ENCODE measurements at regions not wholly inside any gene's neighbourhood (a gene's known extent, or its start where the extent isn't known, plus 50 kb on each side); places are given as distances from the start of the nearest gene placed in this dataset.

DNA sequence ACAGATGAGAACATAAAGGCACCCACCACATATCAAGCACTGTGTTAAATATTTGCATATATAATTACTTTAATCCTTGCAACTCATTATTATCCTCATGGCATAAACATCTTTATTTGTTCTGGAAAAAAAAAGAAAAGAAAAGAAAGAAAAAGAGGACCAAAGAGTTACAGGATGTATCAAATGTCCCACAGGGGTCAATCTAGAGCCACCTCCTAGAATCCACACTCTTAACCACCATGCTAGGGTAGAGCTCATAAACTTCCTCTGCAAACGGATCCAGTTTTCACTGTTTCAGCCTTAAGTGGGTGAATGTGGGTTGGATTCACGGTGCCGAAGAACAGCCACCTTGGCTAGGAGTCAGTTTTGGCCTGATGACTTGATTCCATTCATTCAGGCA is 171.1 kb upstream of the PPARGC1A start:
- no peak for DNase-seq (ENCODE audit: low spot score)

GRCh38 chr4:24059839-24060238 is 170.0 kb upstream of the PPARGC1A start:
- DNase-seq (ENCODE audit: low spot score): no peak

GRCh38 chr4:24057915-24058559 is 168.2 kb upstream of the PPARGC1A start:
- no peak for DNase-seq (ENCODE audit: low spot score)

GRCh38 chr4:24056289-24056688 is 166.4 kb upstream of the PPARGC1A start:
- no peak for DNase-seq (ENCODE audit: low spot score)

GRCh38 chr4:24055623-24056022 is 165.8 kb upstream of the PPARGC1A start:
- DNase-seq (ENCODE audit: low spot score): no peak

GRCh38 chr4:24054910-24055309 is 165.1 kb upstream of the PPARGC1A start:
- DNase-seq (ENCODE audit: low spot score): no peak

DNA sequence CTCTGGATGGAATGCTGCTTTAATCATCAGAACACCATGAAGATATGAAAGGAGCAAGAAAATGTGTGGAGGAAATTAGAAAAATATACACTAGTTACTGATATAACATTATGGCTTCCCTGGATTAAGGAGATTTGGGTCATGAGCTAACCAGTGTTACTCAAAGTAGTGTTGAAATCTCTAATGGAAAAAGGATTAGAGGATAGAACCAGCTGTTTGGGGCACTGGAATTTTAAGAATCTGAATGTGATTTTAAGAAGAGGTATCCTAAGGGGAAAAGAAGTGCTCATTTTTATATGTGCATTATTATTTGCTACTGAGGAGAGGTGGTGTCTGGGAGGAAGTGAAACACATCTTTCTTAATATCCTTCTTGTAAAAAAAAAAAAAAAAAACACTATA is 164.1 kb upstream of the PPARGC1A start:
- DNase-seq (ENCODE audit: low spot score): no peak

DNA sequence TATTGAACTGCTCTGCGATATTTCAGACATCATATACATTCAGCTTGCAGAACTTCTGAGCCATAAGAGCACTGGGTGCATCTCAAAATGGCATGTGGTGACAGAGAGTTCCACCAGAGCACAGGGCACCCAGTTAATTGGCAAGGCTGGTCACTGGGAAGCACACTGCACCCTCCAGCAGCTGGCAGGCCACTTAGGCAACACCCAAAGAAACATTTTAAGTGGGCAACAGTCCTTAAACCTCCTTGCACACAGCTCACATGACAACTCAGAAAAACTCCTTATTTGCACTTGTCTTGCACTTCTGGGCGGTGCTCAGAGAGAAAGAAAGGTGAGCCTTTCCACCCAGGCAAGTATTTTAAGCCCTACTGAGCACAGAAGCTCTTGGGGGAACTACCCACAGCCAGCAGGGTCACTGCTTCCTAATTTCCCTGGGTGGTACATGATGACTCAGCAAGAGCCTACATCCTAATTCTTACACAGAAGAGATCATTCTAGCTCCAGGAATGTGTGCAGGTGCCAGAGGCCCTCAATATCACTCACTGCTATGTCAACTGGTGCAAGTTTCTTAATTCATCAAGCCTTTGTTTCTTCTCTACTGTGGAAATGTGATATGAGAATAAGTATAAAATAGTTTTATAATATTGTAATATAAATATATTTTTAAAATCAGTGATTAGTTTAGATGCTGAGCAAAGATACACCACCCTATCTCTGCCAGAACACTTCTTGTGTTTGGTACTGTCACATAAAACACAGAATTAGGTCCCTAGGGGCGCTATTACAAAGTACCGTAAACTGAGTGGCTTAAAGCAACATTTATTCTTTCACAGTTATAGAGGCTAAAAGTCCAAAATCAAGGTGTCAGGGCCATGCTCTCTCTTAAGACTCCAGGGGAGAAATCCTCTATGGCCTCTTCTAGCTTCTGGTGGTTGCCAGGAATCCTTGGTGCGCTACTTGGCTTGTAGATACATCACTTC is 155.1 kb upstream of the PPARGC1A start:
- no peak for DNase-seq (ENCODE audit: low spot score)

GRCh38 chr4:24042094-24042493 is 152.2 kb upstream of the PPARGC1A start:
- DNase-seq (ENCODE audit: low spot score): no peak

DNA sequence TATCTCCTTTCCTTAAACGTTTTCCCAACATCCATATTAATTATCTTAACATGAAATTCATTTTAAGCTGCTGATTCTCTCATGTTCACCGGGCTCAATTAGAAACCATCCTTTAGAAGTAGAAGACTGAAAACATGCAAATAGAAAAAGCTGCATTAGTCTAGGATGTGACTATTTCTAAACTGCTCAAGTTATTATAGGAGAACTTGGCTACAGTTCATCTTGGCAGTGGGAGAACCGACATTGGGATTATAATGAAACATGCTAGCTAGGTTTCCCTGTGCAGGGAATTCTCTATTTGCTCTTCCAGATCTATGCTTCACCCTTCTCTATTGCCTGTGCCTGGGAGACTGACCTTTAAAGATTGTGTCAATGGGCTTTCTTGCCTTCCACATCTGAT is 151.0 kb upstream of the PPARGC1A start:
- DNase-seq (ENCODE audit: low spot score): no peak

DNA sequence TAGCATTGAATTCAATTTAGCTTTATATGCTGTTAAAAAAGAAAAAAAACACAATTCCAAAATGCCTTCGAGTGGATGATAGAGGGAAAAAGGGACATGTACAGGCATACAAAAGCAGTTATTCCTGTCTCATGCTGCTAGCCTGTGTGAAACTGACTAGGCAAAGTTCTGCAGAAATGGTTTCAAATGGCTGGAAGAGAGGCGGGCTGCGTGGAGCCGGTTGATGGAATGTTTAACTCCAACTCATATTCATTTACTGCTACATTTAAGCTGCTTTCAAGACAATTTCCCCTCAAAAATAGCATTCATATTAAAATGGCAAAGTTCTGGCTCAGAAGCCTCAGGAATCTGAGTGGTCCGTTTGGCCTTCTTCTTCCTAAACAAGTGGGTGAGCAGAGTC is 143.8 kb upstream of the PPARGC1A start:
- DNase-seq (ENCODE audit: low spot score): no peak

- DNase-seq (ENCODE audit: low spot score): peak; percentile 18
These were observed 142.6 kb upstream of the PPARGC1A start for GRCh38 chr4:24032371-24032989.

DNA sequence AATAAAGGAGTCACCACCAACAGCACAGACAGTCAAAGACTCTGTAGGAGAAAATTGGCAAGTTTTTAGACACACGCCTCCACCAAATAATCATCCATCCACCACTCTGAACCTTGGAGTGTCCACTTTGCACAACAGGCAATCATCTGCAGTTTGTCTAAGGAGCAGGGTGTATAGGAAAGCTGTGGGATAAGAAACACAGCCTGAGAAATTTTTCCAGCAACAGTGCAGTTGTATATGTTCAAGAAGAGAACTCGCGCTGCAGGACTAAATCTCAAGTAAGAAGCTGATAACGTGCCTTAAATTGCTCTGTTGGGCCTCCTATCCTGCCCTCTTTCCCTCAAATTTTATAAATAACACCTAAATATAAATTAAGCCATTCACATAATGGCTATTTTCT is 136.7 kb upstream of the PPARGC1A start:
- no peak for DNase-seq (ENCODE audit: low spot score)

GRCh38 chr4:24024605-24025004 is 134.8 kb upstream of the PPARGC1A start:
- DNase-seq (ENCODE audit: low spot score): no peak

GRCh38 chr4:24024157-24024556 is 134.3 kb upstream of the PPARGC1A start:
- DNase-seq (ENCODE audit: low spot score): no peak

GRCh38 chr4:24015782-24016181 is 125.9 kb upstream of the PPARGC1A start:
- DNase-seq (ENCODE audit: low spot score): no peak

DNA sequence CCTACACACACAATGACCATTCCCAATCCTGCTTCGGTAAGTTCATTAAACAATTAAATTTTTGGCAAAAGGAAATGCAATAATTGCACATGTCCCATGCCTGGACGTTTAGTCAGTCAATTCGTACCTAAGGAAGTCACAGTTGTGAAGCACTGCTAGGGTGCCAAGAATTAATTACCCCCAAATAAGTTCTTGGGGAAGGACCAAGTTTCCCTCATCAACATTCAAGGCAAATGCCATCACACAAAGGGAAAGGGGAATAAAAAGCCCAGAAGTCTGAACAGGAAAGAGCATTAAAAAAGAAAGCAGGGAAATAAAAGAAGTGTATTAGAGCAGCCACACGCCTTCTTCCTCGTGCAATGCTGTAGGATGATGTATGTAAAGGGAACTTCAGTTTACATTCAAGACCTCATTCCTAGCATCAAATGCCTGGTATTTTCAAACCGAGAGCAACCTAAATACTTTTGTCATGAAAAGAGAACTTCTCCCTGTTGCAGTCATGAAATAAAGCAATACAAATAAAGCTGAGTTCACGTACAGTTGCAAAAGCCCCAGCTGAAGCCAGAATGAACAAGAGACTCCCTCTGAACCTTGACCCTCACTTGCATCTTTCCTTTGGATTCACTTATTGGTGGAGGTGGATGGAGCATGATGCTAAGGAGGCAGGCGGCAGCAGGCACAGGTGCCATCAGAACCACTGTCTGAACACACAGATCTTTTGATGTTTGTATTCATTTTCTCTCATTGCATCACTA is 124.0 kb upstream of the PPARGC1A start:
- no peak for DNase-seq (ENCODE audit: low spot score)

- no peak for DNase-seq (ENCODE audit: low spot score)
These were observed 121.1 kb upstream of the PPARGC1A start for GRCh38 chr4:24010994-24011393.

- no peak for DNase-seq (ENCODE audit: low spot score)
These were observed 120.7 kb upstream of the PPARGC1A start for GRCh38 chr4:24010573-24010972.

DNA sequence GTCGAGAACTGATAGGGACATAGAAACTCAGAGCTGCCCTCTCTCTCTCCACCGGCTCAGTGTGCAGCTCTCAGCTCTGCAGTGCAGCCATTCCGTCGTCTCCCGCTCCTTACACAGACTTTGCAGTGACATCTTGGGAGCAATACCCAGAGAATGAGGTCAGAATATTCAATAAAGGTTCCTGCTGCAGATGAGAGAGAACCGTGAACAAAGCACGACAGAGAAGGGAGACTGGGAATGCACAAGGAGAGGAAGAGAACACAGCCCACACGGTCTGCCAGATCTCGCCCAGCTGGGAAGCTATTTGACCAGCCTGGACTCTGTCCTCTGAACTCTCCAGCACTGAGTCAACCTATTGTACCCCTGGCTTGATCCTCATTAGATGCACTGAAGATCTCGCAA is 118.0 kb upstream of the PPARGC1A start:
- DNase-seq (ENCODE audit: low spot score): no peak

DNA sequence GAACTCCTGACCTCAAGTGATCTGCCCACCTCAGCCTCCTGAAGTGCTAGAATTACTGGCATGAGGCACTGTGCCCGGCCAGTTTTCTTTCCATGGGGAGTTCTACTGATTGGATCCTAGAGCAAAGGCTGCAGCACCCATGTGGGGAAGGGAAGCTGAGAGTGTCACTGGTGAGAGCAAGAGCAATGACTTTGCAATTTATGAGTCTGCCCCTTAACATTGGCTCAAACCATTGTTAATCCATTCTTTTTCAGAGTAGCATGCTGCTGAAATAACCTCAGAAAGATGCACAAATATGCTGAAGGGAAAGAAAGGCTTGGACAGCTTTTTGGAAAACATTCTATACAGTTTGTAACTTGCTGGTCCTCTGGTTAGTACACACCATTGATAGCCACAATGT is 116.4 kb upstream of the PPARGC1A start:
- no peak for DNase-seq (ENCODE audit: low spot score)

DNA sequence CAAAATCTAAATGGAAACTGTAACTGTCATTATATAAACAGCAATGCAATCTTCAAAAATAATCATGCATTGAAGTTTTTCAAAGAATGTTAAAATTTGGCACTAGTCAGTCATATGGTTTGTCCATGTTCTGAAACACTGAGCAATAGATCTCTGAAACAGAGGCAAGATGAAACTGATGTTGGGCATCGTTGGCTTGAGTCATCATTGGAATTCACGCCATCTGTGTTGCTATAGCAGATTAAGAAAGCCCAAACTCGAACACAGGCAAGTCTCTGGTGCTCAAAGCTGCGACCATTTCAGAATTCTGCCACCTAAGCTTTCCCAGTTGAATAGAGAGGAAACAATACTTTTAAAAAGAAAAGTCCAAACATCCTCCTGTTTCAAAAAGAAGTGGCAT is 114.1 kb upstream of the PPARGC1A start:
- no peak for DNase-seq (ENCODE audit: low spot score)
